HEK293 (cell line): ENCODE measurements at regions not wholly inside any gene's neighbourhood (a gene's known extent, or its start where the extent isn't known, plus 50 kb on each side); places are given as distances from the start of the nearest gene placed in this dataset.

Experiments used
- CTCF ChIA-PET: fragments of 350-600 bp; formaldehyde crosslinking; extraction: SDS; loops from one replicate; lab custom pipeline; 2021; ENCODE audit warnings: antibody characterized with exemption; lab: Yijun Ruan, JAX
- POLR2A ChIA-PET: fragments of 300-600 bp; formaldehyde crosslinking; extraction: SDS; loops from one replicate; lab custom pipeline; 2020; ENCODE audit warnings: antibody characterized with exemption, inconsistent platforms; lab: Yijun Ruan, JAX
- H3K27ac ChIP-seq: fragments of 200-500 bp; sonication (Bioruptor generic); 2 replicates; pipeline ENCODE4 v1.5.1; 2014; ENCODE audit warnings: low read depth, low read length, control low read depth, inconsistent platforms; ENCODE audit errors: extremely low read depth
- H3K36me3 ChIP-seq, 2 experiments: fragments of 200-500 bp in 1 of 2; sonication (Bioruptor generic) in 1 of 2; 1 replicate in 1 of 2; 2 replicates in 1 of 2; pipeline ENCODE4 v1.5.1; 2014 to 2017; ENCODE audit warnings: inconsistent platforms in 2 of 2, low read length in 2 of 2; ENCODE audit not compliant: control insufficient read depth in 2 of 2, insufficient read depth in 1 of 2
- H3K4me1 ChIP-seq: fragments of 200-500 bp; sonication (Bioruptor generic); 2 replicates; pipeline ENCODE4 v1.5.1; 2014; ENCODE audit warnings: mild to moderate bottlenecking, low read length, inconsistent platforms; ENCODE audit not compliant: control insufficient read depth, insufficient read depth
- H3K4me3 ChIP-seq: 2 replicates; pipeline ENCODE4 v1.5.1; 2011; ENCODE audit warnings: low read depth, mild to moderate bottlenecking, control low read depth, low read length, moderate library complexity
- H3K9me3 ChIP-seq: fragments of 200-500 bp; sonication (Bioruptor generic); 2 replicates; pipeline ENCODE4 v1.5.1; 2014; ENCODE audit warnings: low read depth, low read length, inconsistent platforms; ENCODE audit not compliant: control insufficient read depth, insufficient read depth
- BCL11B ChIP-seq: fragments of 450-650 bp; formaldehyde crosslinking; IDR thresholded peaks from 2 replicates; pipeline ENCODE4 v1.5.1; 2016; ENCODE audit warnings: low read depth, missing biosample characterization, missing genetic modification characterization
- IKZF3 ChIP-seq: fragments of 450-650 bp; IDR thresholded peaks from 2 replicates; pipeline ENCODE4 v1.5.0; 2018; ENCODE audit warnings: missing biosample characterization, mild to moderate bottlenecking, missing genetic modification characterization, moderate library complexity
- KLF9 ChIP-seq: fragments of 450-650 bp; formaldehyde crosslinking; IDR thresholded peaks from 2 replicates; pipeline ENCODE4 v1.5.1; 2016; ENCODE audit warnings: missing biosample characterization, missing genetic modification characterization, low read depth
- MEIS1 ChIP-seq: sonication (generic); formaldehyde crosslinking; IDR thresholded peaks from 2 replicates; pipeline ENCODE4 v1.8.1; 2022; ENCODE audit warnings: missing genetic modification reagents, mild to moderate bottlenecking, borderline replicate concordance
- PRDM4 ChIP-seq: fragments of 450-650 bp; formaldehyde crosslinking; IDR thresholded peaks from 2 replicates; pipeline ENCODE4 v1.5.1; 2017; ENCODE audit warnings: missing biosample characterization, missing genetic modification characterization
- PRDM6 ChIP-seq: fragments of 450-650 bp; formaldehyde crosslinking; IDR thresholded peaks from 2 replicates; pipeline ENCODE4 v1.5.1; 2017; ENCODE audit warnings: missing biosample characterization, missing genetic modification characterization
- RBAK ChIP-seq: fragments of 450-650 bp; formaldehyde crosslinking; IDR thresholded peaks from 2 replicates; pipeline ENCODE4 v1.5.1; 2016; ENCODE audit warnings: missing biosample characterization, missing genetic modification characterization
- SCRT2 ChIP-seq: fragments of 450-650 bp; formaldehyde crosslinking; IDR thresholded peaks from 2 replicates; pipeline ENCODE4 v1.5.1; 2016; ENCODE audit warnings: missing biosample characterization, missing genetic modification characterization
- YY2 ChIP-seq: fragments of 450-650 bp; formaldehyde crosslinking; IDR thresholded peaks from 2 replicates; pipeline ENCODE4 v1.5.1; 2016; ENCODE audit warnings: missing biosample characterization, missing genetic modification characterization
- ZBTB6 ChIP-seq: fragments of 450-650 bp; formaldehyde crosslinking; IDR thresholded peaks from 2 replicates; pipeline ENCODE4 v1.5.1; 2017; ENCODE audit warnings: missing biosample characterization, missing genetic modification characterization
- ZBTB7A ChIP-seq: fragments of 450-650 bp; formaldehyde crosslinking; IDR thresholded peaks from 2 replicates; pipeline ENCODE4 v1.5.1; 2016; ENCODE audit warnings: low read depth, missing biosample characterization, missing genetic modification characterization
- ZBTB8A ChIP-seq: fragments of 450-650 bp; formaldehyde crosslinking; IDR thresholded peaks from 2 replicates; pipeline ENCODE4 v1.5.1; 2016; ENCODE audit warnings: missing biosample characterization, missing genetic modification characterization
- ZIC2 ChIP-seq: fragments of 450-650 bp; formaldehyde crosslinking; IDR thresholded peaks from 2 replicates; pipeline ENCODE4 v1.5.1; 2016; ENCODE audit warnings: missing biosample characterization, missing genetic modification characterization
- ZNF112 ChIP-seq: fragments of 450-650 bp; formaldehyde crosslinking; IDR thresholded peaks from 2 replicates; pipeline ENCODE4 v1.5.0; 2017; ENCODE audit warnings: missing biosample characterization, missing genetic modification characterization
- ZNF211 ChIP-seq: fragments of 450-650 bp; formaldehyde crosslinking; IDR thresholded peaks from 2 replicates; pipeline ENCODE4 v1.5.1; 2016; ENCODE audit warnings: low read depth, missing biosample characterization, missing genetic modification characterization
- ZNF335 ChIP-seq: fragments of 450-650 bp; formaldehyde crosslinking; conservative IDR thresholded peaks from 2 replicates; pipeline ENCODE4 v1.5.1; 2016; ENCODE audit warnings: missing biosample characterization, missing genetic modification characterization
- ZNF391 ChIP-seq: fragments of 450-650 bp; formaldehyde crosslinking; IDR thresholded peaks from 2 replicates; pipeline ENCODE4 v1.5.1; 2016; ENCODE audit warnings: low read depth, missing biosample characterization, missing genetic modification characterization, borderline replicate concordance
- ZNF416 ChIP-seq: fragments of 450-650 bp; formaldehyde crosslinking; IDR thresholded peaks from 2 replicates; pipeline ENCODE4 v1.5.1; 2016; ENCODE audit warnings: missing biosample characterization, missing genetic modification characterization
- ZNF600 ChIP-seq: fragments of 450-650 bp; formaldehyde crosslinking; IDR thresholded peaks from 2 replicates; pipeline ENCODE4 v1.5.1; 2016; ENCODE audit warnings: missing biosample characterization, missing genetic modification characterization
- ZNF610 ChIP-seq: fragments of 450-650 bp; formaldehyde crosslinking; IDR thresholded peaks from 2 replicates; pipeline ENCODE4 v1.5.1; 2016; ENCODE audit warnings: missing biosample characterization, missing genetic modification characterization, borderline replicate concordance
- ZNF701 ChIP-seq: fragments of 450-650 bp; formaldehyde crosslinking; IDR thresholded peaks from 2 replicates; pipeline ENCODE4 v1.5.1; 2016; ENCODE audit warnings: missing biosample characterization, missing genetic modification characterization
- ZNF843 ChIP-seq: fragments of 450-650 bp; formaldehyde crosslinking; IDR thresholded peaks from 2 replicates; pipeline ENCODE4 v1.5.1; 2016; ENCODE audit warnings: missing biosample characterization, missing genetic modification characterization
- TF ChIP-seq, protein P1 (sequence below): fragments of 450-650 bp; formaldehyde crosslinking; IDR thresholded peaks from 2 replicates; pipeline ENCODE4 v1.5.1; 2016; ENCODE audit warnings: missing biosample characterization, missing genetic modification characterization

GRCh38 chr4:177967328-177967727 is 525.1 kb upstream of the AGA start:
- Histone ChIP-seq H3K9me3 (no peaks in the 10 kb centered on the region), H3K36me3 (no peaks in the 10 kb centered on the region), H3K4me1 (no peaks in the 10 kb centered on the region), H3K4me3 (no peak overlapping the region), H3K27ac (no peak overlapping the region)
- POLR2A ChIA-PET = no interaction called here
- CTCF ChIA-PET = no interaction called here
- TF ChIP-seq ZNF600 (tag by site-specific recombination) = no peak
- no peak for TF ChIP-seq YY2 (tag by site-specific recombination)
- no peak for TF ChIP-seq ZBTB7A (tag by site-specific recombination)
- no peak for TF ChIP-seq ZNF416
- no peak for TF ChIP-seq ZBTB8A
- TF ChIP-seq RBAK (tag by site-specific recombination) = no peak
- no peak for TF ChIP-seq PRDM4 (tag by site-specific recombination)

GRCh38 chr4:177968817-177969442 is 526.7 kb upstream of the AGA start:
- H3K4me1 ChIP-seq = no peaks in the 10 kb centered on the region
- no peak overlapping the region for H3K27ac ChIP-seq
- POLR2A ChIA-PET = no interaction called here
- TF ChIP-seq ZNF335 (tag by site-specific recombination) = no peak
- no peak for TF ChIP-seq IKZF3 (tag by site-specific recombination)
- TF ChIP-seq MEIS1 (CRISPR knock-in tag) = no peak
- TF ChIP-seq ZNF391 (tag by site-specific recombination) = no peak
- TF ChIP-seq KLF9 = no peak
- TF ChIP-seq PRDM6 (tag by site-specific recombination) = no peak
- TF ChIP-seq ZIC2 (tag by site-specific recombination) = no peak
- TF ChIP-seq ZBTB6 = no peak
- no peak for TF ChIP-seq ZNF843 (tag by site-specific recombination)
- no peaks in the 10 kb centered on the region for H3K36me3 ChIP-seq
- CTCF ChIA-PET = no interaction called here
- no peaks in the 10 kb centered on the region for H3K9me3 ChIP-seq
- H3K4me3 ChIP-seq = no peak overlapping the region

DNA sequence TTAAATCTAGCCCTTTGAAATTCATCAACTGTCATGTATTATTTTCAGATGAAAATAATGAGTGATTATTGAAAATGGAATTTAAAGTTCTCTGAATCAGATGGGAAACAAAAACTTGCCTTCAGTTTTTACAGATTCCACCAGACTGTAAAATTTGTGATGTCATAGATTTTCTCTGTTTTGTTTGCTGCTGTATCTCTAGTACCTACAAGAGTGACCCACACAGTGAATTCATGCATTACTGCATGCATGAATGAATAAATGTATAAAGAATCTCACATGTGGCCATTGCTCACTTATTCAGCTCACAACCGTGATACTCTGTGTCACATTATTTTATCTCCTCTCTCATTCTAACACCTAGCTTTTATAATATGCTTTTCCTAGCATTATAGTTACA is 532.2 kb upstream of the AGA start:
- no peak overlapping the region for H3K27ac ChIP-seq
- no peak overlapping the region for H3K4me3 ChIP-seq
- no peaks in the 10 kb centered on the region for H3K4me1 ChIP-seq
- no peaks in the 10 kb centered on the region for H3K9me3 ChIP-seq
- TF ChIP-seq ZNF112 = no peak
- no peak for TF ChIP-seq ZNF701
- TF ChIP-seq ZNF610 (tag by site-specific recombination) = no peak
- TF ChIP-seq, protein P1, sequence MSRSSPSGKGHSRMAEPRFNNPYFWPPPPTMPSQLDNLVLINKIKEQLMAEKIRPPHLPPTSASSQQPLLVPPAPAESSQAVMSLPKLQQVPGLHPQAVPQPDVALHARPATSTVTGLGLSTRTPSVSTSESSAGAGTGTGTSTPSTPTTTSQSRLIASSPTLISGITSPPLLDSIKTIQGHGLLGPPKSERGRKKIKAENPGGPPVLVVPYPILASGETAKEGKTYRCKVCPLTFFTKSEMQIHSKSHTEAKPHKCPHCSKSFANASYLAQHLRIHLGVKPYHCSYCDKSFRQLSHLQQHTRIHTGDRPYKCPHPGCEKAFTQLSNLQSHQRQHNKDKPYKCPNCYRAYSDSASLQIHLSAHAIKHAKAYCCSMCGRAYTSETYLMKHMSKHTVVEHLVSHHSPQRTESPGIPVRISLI (tag by site-specific recombination) = no peak
- no peak for TF ChIP-seq BCL11B (tag by site-specific recombination)
- TF ChIP-seq SCRT2 (tag by site-specific recombination) = no peak
- no peak for TF ChIP-seq ZNF211
- ChIA-PET POLR2A (no interaction called here), CTCF (no interaction called here)
- H3K36me3 ChIP-seq = no peaks in the 10 kb centered on the region
